Thoracic aorta (tissue), 2 donors: ENCODE measurements at regions not wholly inside any gene's neighbourhood (a gene's known extent, or its start where the extent isn't known, plus 50 kb on each side); places are given as distances from the start of the nearest gene placed in this dataset.

Source experiments
- ATAC-seq: fragments of 150-250 bp; one replicate; pipeline ENCODE4 v1.8.0; 2017; ENCODE audit warnings: low read depth; ENCODE audit not compliant: insufficient number of reproducible peaks, low FRiP score
- DNase-seq: peaks from one replicate; pipeline ENCODE4 v3.0.0-alpha.2; 2020; ENCODE audit warnings: low spot score
- H3K27ac ChIP-seq, 2 donors: fragments of 200-600 bp; sonication (generic); 1 replicate in 1 of 2; 2 replicates in 1 of 2; pipeline ENCODE4 v1.5.1; 2016; ENCODE audit warnings: mild to moderate bottlenecking in 2 of 2, moderate library complexity in 2 of 2
- H3K27me3 ChIP-seq: fragments of 200-600 bp; sonication (generic); replicated peaks from 2 replicates; pipeline ENCODE4 v1.6.0; 2016; ENCODE audit warnings: mild to moderate bottlenecking; ENCODE audit not compliant: insufficient read depth
- H3K36me3 ChIP-seq: fragments of 200-600 bp; sonication (generic); one replicate; pipeline ENCODE4 v1.5.1; 2016
- H3K4me1 ChIP-seq, 2 donors: fragments of 200-600 bp; sonication (generic); 1 replicate in 1 of 2; 2 replicates in 1 of 2; pipeline versions ENCODE4 v1.5.1 to v1.6.0; 2016; ENCODE audit warnings: low read depth in 2 of 2, mild to moderate bottlenecking in 1 of 2; ENCODE audit not compliant: control insufficient read depth in 1 of 2
- H3K4me3 ChIP-seq: fragments of 200-600 bp; sonication (generic); 2 replicates; pipeline ENCODE4 v1.5.1; 2016; ENCODE audit warnings: mild to moderate bottlenecking
- H3K9me3 ChIP-seq: fragments of 200-600 bp; sonication (generic); 2 replicates; pipeline ENCODE4 v1.5.1; 2016
- TF ChIP-seq, protein P1 (sequence below): fragments of 200-600 bp; sonication (generic); IDR thresholded peaks from one replicate; pipeline ENCODE4 v1.5.1; 2019; ENCODE audit warnings: antibody characterized with exemption

- H3K36me3 ChIP-seq: no peaks in the 10 kb centered on the region
- ATAC-seq (no peak), DNase-seq (no peak)
- no peak overlapping the region for H3K4me3 ChIP-seq
- TF ChIP-seq, protein P1, sequence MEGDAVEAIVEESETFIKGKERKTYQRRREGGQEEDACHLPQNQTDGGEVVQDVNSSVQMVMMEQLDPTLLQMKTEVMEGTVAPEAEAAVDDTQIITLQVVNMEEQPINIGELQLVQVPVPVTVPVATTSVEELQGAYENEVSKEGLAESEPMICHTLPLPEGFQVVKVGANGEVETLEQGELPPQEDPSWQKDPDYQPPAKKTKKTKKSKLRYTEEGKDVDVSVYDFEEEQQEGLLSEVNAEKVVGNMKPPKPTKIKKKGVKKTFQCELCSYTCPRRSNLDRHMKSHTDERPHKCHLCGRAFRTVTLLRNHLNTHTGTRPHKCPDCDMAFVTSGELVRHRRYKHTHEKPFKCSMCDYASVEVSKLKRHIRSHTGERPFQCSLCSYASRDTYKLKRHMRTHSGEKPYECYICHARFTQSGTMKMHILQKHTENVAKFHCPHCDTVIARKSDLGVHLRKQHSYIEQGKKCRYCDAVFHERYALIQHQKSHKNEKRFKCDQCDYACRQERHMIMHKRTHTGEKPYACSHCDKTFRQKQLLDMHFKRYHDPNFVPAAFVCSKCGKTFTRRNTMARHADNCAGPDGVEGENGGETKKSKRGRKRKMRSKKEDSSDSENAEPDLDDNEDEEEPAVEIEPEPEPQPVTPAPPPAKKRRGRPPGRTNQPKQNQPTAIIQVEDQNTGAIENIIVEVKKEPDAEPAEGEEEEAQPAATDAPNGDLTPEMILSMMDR: no peak
- H3K27me3 ChIP-seq: no peaks in the 10 kb centered on the region
- H3K9me3 ChIP-seq: no peaks in the 10 kb centered on the region
- no peak overlapping the region for H3K27ac ChIP-seq
- no peaks in the 10 kb centered on the region for H3K4me1 ChIP-seq
Measured at GRCh38 chr1:87239997-87240605, 88.6 kb upstream of the LMO4 start.

GRCh38 chr1:87240661-87241285 lies 87.9 kb upstream of the LMO4 start:
- Histone ChIP-seq H3K4me3 (no peak overlapping the region), H3K27ac (no peak overlapping the region), H3K9me3 (no peaks in the 10 kb centered on the region), H3K27me3 (no peaks in the 10 kb centered on the region), H3K36me3 (no peaks in the 10 kb centered on the region), H3K4me1 (no peaks in the 10 kb centered on the region)
- TF ChIP-seq, protein P1: no peak
- no peak for ATAC-seq
- no peak for DNase-seq

GRCh38 chr1:87242445-87243185 lies 86.1 kb upstream of the LMO4 start:
- no peak overlapping the region for H3K4me3 ChIP-seq
- TF ChIP-seq, protein P1: no peak
- H3K9me3 ChIP-seq: no peaks in the 10 kb centered on the region
- no peaks in the 10 kb centered on the region for H3K4me1 ChIP-seq
- H3K27me3 ChIP-seq: no peaks in the 10 kb centered on the region
- DNase-seq: no peak
- H3K36me3 ChIP-seq: no peaks in the 10 kb centered on the region
- ATAC-seq: no peak
- no peak overlapping the region for H3K27ac ChIP-seq

DNA sequence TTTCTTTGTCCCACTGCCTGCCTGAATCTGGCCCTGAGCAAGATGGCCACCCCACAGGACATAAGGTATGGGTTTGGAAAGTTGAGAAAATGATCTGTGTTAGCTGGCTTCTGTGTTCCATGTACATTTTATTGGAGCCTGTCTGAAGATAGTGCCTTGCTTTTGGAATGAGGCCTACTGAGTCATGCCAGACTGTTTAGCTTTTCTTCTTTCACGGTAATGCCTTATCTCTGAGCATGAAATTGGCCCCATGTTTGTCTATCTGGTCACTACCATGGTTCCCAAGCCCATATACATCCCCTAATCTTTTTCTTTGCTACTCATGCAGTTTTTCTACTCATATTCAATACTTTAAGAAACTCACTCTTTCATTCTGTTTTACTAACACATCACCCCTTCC lies 85.1 kb upstream of the LMO4 start:
- Histone ChIP-seq H3K4me3 (no peak overlapping the region), H3K36me3 (no peaks in the 10 kb centered on the region), H3K27me3 (no peaks in the 10 kb centered on the region), H3K9me3 (no peaks in the 10 kb centered on the region), H3K27ac (no peak overlapping the region), H3K4me1 (no peaks in the 10 kb centered on the region)
- TF ChIP-seq, protein P1: no peak
- no peak for DNase-seq
- ATAC-seq: no peak

GRCh38 chr1:87246436-87246835 lies 82.2 kb upstream of the LMO4 start:
- H3K4me3 ChIP-seq: no peak overlapping the region
- H3K27ac ChIP-seq: no peak overlapping the region
- DNase-seq: no peak
- no peaks in the 10 kb centered on the region for H3K9me3 ChIP-seq
- TF ChIP-seq, protein P1: no peak
- H3K36me3 ChIP-seq: no peaks in the 10 kb centered on the region
- H3K27me3 ChIP-seq: no peaks in the 10 kb centered on the region
- no peaks in the 10 kb centered on the region for H3K4me1 ChIP-seq
- ATAC-seq: no peak
